ENCODE measurements at regions not wholly inside any gene's neighbourhood (a gene's known extent, or its start where the extent isn't known, plus 50 kb on each side); places are given as distances from the start of the nearest gene placed in this dataset.

GRCh38 chr6:9594746-9595145 is 820.1 kb downstream of the TFAP2A start:
- CTCF ChIA-PET: no interaction called here
- TF ChIP-seq POLR2AphosphoS5 (IDR thresholded peaks at IDR 0.05; ENCODE audit: low read depth, low read length): no peak
- no peak for TF ChIP-seq ZBTB33 (IDR thresholded peaks at IDR 0.05; ENCODE audit: extremely low read depth, insufficient replicate concordance, low read length)
- no peak for TF ChIP-seq YY1 (IDR thresholded peaks at IDR 0.05; ENCODE audit: extremely low read depth, insufficient replicate concordance, low read depth, low read length)
- TF ChIP-seq CEBPB (IDR thresholded peaks at IDR 0.05; ENCODE audit: low read depth): no peak
- TF ChIP-seq SRF (IDR thresholded peaks at IDR 0.05; ENCODE audit: low read depth): no peak
- no peak for TF ChIP-seq SP1 (IDR thresholded peaks at IDR 0.05; ENCODE audit: low read depth)
- TF ChIP-seq, protein P1, sequence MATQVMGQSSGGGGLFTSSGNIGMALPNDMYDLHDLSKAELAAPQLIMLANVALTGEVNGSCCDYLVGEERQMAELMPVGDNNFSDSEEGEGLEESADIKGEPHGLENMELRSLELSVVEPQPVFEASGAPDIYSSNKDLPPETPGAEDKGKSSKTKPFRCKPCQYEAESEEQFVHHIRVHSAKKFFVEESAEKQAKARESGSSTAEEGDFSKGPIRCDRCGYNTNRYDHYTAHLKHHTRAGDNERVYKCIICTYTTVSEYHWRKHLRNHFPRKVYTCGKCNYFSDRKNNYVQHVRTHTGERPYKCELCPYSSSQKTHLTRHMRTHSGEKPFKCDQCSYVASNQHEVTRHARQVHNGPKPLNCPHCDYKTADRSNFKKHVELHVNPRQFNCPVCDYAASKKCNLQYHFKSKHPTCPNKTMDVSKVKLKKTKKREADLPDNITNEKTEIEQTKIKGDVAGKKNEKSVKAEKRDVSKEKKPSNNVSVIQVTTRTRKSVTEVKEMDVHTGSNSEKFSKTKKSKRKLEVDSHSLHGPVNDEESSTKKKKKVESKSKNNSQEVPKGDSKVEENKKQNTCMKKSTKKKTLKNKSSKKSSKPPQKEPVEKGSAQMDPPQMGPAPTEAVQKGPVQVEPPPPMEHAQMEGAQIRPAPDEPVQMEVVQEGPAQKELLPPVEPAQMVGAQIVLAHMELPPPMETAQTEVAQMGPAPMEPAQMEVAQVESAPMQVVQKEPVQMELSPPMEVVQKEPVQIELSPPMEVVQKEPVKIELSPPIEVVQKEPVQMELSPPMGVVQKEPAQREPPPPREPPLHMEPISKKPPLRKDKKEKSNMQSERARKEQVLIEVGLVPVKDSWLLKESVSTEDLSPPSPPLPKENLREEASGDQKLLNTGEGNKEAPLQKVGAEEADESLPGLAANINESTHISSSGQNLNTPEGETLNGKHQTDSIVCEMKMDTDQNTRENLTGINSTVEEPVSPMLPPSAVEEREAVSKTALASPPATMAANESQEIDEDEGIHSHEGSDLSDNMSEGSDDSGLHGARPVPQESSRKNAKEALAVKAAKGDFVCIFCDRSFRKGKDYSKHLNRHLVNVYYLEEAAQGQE (IDR thresholded peaks at IDR 0.05; ENCODE audit: low read depth): no peak
- TF ChIP-seq, protein P2, sequence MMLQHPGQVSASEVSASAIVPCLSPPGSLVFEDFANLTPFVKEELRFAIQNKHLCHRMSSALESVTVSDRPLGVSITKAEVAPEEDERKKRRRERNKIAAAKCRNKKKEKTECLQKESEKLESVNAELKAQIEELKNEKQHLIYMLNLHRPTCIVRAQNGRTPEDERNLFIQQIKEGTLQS (IDR thresholded peaks at IDR 0.05): no peak
- no peak for TF ChIP-seq EGR1 (IDR thresholded peaks at IDR 0.05; ENCODE audit: low read depth)
- no peak for TF ChIP-seq MAX (IDR thresholded peaks at IDR 0.05)
- TF ChIP-seq POLR2A (IDR thresholded peaks at IDR 0.05; ENCODE audit: borderline replicate concordance, extremely low read depth, insufficient read depth, insufficient read length): no peak
- no peak for TF ChIP-seq TCF7L2 (IDR thresholded peaks at IDR 0.05; ENCODE audit: borderline replicate concordance, extremely low read depth, insufficient read depth, insufficient read length)
- TF ChIP-seq EZH2 (IDR thresholded peaks at IDR 0.05): no peak
- no peak for TF ChIP-seq FOSL1 (IDR thresholded peaks at IDR 0.05; ENCODE audit: low read depth)
- Histone ChIP-seq H3K9me2 (ENCODE audit: insufficient read depth) (no peaks in the 10 kb centered on the region), H3K79me2 (ENCODE audit: insufficient read depth, low read length) (no peaks in the 10 kb centered on the region), H4K20me1 (ENCODE audit: insufficient read depth) (no peaks in the 10 kb centered on the region), H3K27ac (ENCODE audit: low read depth, low read length) (no peak overlapping the region), H3K36me3 (ENCODE audit: control insufficient read depth in 1 of 2, insufficient read depth in 2 of 2, low read length in 2 of 2) (no peaks in the 10 kb centered on the region), H3K4me2 (ENCODE audit: low read length) (no peak overlapping the region), H3K9me3 (ENCODE audit: control insufficient read depth in 1 of 2, insufficient read depth in 1 of 2, low read depth in 1 of 2, low read length in 2 of 2) (no peaks in the 10 kb centered on the region), H2AFZ (ENCODE audit: low read depth, low read length, poor library complexity, severe bottlenecking) (no peak overlapping the region), H3K4me3 (replicated peaks in 1 of 2; ENCODE audit: low read depth in 1 of 2, low read length in 2 of 2) (no peak overlapping the region), H3K4me1 (ENCODE audit: control insufficient read depth in 1 of 2, insufficient read depth in 2 of 2, low read length in 2 of 2) (no peaks in the 10 kb centered on the region), H3K27me3 (ENCODE audit: insufficient read depth, low read length) (no peaks in the 10 kb centered on the region), H3K9ac (ENCODE audit: low read length) (no peak overlapping the region)
- POLR2A ChIA-PET: interaction anchor here (0.6 kb wide), 1 partner anchor 21 kb away, joined by 3 read pairs; no protein-coding TSS in a partner anchor
- DNase-seq (ENCODE audit: low read depth, low spot score): no peak
- no TSS peak for BruUV-seq (replicated peaks)
- no peak for ATAC-seq
- intact Hi-C loops (cut with micrococcal nuclease): no loop called here
- RAD21 ChIA-PET (ENCODE audit: low non-redundant PET in 1 of 2, low total read pairs in 2 of 2, uncharacterized antibody in 2 of 2, unreplicated experiment in 2 of 2): no interaction called here
